ENCODE measurements at regions not wholly inside any gene's neighbourhood (a gene's known extent, or its start where the extent isn't known, plus 50 kb on each side); places are given as distances from the start of the nearest gene placed in this dataset.

GRCh38 chr1:164020391-164020790 is 538.6 kb upstream of the PBX1 start:
- TF ChIP-seq POLR2A (IDR thresholded peaks at IDR 0.05; ENCODE audit: low read depth, low read length) = no peak
- no peak for TF ChIP-seq TAF1 (IDR thresholded peaks at IDR 0.05; ENCODE audit: borderline replicate concordance, low read depth, low read length)

All from GM12892 (cell line).